ENCODE measurements at regions not wholly inside any gene's neighbourhood (a gene's known extent, or its start where the extent isn't known, plus 50 kb on each side); places are given as distances from the start of the nearest gene placed in this dataset.

DNA sequence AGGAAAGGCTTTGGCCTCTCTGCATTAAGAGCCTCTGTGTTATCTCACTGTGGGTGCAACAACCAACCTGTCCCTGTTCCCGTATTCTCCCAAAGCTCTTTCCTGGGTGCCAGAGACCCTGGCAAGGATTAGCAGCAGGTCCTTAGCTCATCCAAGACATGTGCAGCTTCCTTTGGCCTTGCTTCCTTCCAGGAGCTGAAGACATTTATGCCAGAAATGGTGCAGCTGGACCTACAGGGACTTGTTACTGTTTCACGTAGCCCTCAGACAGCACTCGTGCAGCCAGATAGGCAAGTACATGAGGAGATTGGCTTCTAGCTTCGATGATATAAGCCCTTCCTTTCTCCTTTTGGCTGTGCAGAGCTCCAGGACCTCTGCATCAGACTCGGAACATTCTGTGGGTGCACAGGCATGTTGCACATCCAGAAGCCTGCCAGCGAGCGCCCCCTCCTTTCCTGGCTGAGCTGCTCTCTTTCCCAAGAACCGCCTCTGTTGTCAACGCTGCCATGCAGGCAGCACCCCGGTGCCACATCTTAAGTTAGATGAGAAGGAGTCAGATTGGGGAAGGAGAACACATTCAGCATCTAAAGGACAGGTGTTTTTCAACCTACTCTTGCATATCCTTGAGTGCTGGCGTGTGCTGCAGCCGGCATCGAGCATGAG is 284.5 kb upstream of the PLXNA2 start:
- no peak overlapping the region for H3K4me3 ChIP-seq (ENCODE audit: low read depth, low read length)
- in situ Hi-C loops (cut with HindIII; ENCODE audit: low sequenced_read_pairs), result no loop called here
- DNase-seq (ENCODE audit: low read depth), result no peak
- no peak for TF ChIP-seq CTCF (IDR thresholded peaks at IDR 0.05; ENCODE audit: low read depth, low read length, missing control alignments)

DNA sequence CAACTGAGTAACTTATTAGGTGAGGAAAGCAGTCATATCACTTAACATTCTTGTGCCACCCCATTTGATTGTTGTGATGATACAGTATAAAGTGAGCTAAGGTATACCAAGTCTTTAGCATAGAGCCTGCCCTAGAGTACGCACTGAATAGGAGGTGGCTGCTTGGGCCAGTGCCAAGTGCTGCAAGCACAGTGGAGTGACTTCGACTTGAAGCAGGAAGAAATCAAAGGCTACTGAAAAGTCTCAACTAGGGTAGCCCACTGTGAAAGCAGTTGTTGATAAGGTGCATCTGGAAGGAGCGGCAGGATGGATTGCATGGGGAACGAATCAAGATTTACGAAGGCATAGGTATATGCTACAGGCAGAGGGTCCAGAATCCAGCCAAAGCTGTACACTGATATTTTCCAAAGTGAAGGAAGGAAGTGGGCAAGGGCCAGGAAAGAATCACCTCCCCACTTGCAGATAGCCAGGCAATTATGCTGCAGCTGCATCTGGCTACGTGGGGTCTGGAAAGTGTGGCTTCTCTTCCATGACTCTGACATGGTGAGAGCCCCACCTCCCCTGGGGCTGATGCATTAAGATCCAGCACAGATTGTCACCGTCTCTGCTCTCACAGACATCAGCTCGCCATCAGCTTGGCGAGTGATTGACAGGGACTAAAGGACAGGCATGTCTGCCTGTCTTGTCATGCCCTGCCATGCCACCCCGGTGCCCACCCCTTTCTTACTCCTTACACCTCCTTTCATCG is 287.0 kb upstream of the PLXNA2 start:
- in situ Hi-C loops (cut with HindIII; ENCODE audit: low sequenced_read_pairs), result no loop called here
- DNase-seq (ENCODE audit: low read depth), result no peak
- no peak overlapping the region for H3K4me3 ChIP-seq (ENCODE audit: low read depth, low read length)
- no peak for TF ChIP-seq CTCF (IDR thresholded peaks at IDR 0.05; ENCODE audit: low read depth, low read length, missing control alignments)

DNA sequence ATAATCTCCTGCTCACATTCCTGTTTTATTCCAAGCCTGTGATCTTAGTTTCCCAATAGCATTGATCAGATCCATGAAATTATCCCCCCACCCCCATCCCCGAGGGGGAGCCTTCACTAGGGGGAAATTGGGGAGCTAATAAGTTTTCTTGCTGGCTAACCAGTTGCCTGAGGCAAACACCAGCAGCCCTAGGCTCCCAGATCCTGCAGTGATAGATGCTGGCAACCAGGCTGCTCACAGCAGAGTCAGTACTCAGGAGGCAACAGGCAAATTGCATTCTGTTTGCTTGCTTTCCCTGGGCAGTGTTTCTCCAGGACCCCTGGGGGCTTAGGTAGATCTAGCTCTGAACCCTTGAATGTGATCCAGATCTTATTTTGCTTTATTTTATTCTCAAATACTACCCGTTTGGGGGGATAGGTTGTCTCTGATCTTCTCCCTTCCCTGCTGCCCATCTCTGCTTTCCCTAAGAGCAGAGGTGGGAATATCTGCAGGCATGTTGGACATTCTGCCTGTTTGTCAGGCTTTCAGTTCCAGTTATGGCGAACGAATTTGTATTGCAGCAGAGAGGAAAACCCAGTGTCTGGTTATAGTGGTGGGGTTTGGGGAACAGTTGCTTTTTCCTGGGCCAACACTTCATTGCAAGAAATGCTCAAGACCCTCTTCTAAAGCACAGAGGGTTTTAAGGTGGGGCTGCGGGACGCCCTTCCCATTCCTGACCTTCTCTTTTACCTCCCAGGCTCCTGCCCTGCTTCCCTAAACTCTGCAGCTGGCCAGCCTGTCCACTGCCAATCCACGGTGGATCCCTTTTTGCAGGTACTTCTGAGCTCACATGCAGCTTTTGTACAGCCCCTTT is 289.8 kb upstream of the PLXNA2 start:
- in situ Hi-C loops (cut with HindIII; ENCODE audit: low sequenced_read_pairs), result no loop called here
- no peak for TF ChIP-seq CTCF (IDR thresholded peaks at IDR 0.05; ENCODE audit: low read depth, low read length, missing control alignments)

GRCh38 chr1:208534599-208534897 is 290.4 kb upstream of the PLXNA2 start:
- in situ Hi-C loops (cut with HindIII; ENCODE audit: low sequenced_read_pairs), result no loop called here
- H3K4me3 ChIP-seq (ENCODE audit: low read depth, low read length), result no peak overlapping the region
- DNase-seq (ENCODE audit: low read depth), result no peak
- TF ChIP-seq CTCF (IDR thresholded peaks at IDR 0.05; ENCODE audit: low read depth, low read length, missing control alignments), result no peak

More for the DNA sequence above, 289.8 kb upstream of the PLXNA2 start:
- DNase-seq (ENCODE audit: low read depth), result no peak
- no peak overlapping the region for H3K4me3 ChIP-seq (ENCODE audit: low read depth, low read length)

DNA sequence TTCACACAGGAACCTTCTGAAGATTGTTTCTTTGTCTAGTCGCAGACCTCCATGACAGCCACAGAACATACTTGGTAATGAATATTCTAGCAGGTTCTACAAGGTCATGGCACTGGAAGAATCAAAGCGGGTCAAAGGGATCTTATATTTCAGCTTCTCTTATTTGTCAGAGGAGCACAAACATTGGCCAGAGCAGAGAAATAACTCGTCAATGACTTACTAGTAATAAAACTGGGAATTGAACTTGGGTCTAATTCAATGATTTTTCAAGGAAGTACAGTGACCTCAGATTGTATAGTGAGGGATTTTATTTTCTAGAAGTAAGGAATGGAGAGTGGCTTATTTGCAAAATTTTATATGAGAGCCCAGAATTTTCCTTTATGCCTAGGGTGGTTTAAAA is 290.8 kb upstream of the PLXNA2 start:
- no peak for DNase-seq (ENCODE audit: low read depth)
- H3K4me3 ChIP-seq (ENCODE audit: low read depth, low read length), result no peak overlapping the region
- no peak for TF ChIP-seq CTCF (IDR thresholded peaks at IDR 0.05; ENCODE audit: low read depth, low read length, missing control alignments)
- in situ Hi-C loops (cut with HindIII; ENCODE audit: low sequenced_read_pairs), result no loop called here

GRCh38 chr1:208535511-208535910 is 291.3 kb upstream of the PLXNA2 start:
- in situ Hi-C loops (cut with HindIII; ENCODE audit: low sequenced_read_pairs), result no loop called here
- TF ChIP-seq CTCF (IDR thresholded peaks at IDR 0.05; ENCODE audit: low read depth, low read length, missing control alignments), result no peak
- H3K4me3 ChIP-seq (ENCODE audit: low read depth, low read length), result no peak overlapping the region
- DNase-seq (ENCODE audit: low read depth), result no peak

All from astrocyte of the cerebellum (primary cell).